Keratinocyte (primary cell): ENCODE measurements at regions not wholly inside any gene's neighbourhood (a gene's known extent, or its start where the extent isn't known, plus 50 kb on each side); places are given as distances from the start of the nearest gene placed in this dataset.

Source experiments
- EZH2 ChIP-seq: IDR thresholded peaks from one replicate; pipeline ENCODE4 v1.6.1; 2012; ENCODE audit warnings: inconsistent platforms, mild to moderate bottlenecking, low read length, moderate library complexity
- TF ChIP-seq, protein P1 (sequence below), 3 experiments: IDR thresholded peaks in 1 of 3; conservative IDR thresholded peaks in 1 of 3; optimal IDR thresholded peaks in 1 of 3; 2 replicates in 2 of 3; 3 replicates in 1 of 3; pipeline versions ENCODE3 to v1.5.1; 2011; ENCODE audit warnings: low read length in 3 of 3, mild to moderate bottlenecking in 3 of 3, moderate library complexity in 2 of 3, control low read depth in 1 of 3, inconsistent platforms in 1 of 3; ENCODE audit not compliant: insufficient read depth in 2 of 3; ENCODE audit errors: extremely low read depth in 1 of 3

DNA sequence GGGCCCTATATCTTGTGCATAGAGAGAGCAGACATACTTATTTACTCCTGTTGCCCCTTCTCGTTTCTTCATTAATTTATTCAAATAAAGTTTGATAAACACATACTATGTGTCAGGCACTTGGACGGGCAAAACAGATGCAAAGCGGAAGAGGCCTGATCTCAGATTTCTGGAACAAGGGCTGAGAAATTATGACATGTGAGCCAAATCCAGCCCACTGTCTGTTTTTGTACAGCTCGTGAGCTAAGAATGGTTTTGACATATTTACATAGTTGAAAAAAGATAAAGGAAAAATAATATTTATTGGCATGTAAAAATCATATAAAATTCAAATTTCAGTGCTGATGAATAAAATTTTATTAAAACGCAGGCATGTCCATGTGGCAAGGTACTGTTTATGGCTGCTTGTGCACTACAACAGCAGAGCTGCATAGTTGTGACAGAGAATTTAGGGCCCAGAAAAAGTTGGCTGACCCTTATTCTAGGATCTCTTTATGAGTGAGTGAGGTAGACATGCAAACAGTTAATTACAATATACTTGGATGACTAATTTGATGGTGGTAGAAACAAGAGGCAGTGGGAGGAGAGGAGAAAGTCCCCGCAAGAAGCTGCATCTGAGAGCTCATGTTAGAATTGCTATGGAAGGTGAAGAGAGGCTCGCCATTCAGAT is 68.1 kb upstream of the ITPRID1 start:
- TF ChIP-seq, protein P1, sequence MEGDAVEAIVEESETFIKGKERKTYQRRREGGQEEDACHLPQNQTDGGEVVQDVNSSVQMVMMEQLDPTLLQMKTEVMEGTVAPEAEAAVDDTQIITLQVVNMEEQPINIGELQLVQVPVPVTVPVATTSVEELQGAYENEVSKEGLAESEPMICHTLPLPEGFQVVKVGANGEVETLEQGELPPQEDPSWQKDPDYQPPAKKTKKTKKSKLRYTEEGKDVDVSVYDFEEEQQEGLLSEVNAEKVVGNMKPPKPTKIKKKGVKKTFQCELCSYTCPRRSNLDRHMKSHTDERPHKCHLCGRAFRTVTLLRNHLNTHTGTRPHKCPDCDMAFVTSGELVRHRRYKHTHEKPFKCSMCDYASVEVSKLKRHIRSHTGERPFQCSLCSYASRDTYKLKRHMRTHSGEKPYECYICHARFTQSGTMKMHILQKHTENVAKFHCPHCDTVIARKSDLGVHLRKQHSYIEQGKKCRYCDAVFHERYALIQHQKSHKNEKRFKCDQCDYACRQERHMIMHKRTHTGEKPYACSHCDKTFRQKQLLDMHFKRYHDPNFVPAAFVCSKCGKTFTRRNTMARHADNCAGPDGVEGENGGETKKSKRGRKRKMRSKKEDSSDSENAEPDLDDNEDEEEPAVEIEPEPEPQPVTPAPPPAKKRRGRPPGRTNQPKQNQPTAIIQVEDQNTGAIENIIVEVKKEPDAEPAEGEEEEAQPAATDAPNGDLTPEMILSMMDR (optimal IDR thresholded peaks at IDR 0.05 in 1 of 3, IDR thresholded peaks at IDR 0.05 in 1 of 3, conservative IDR thresholded peaks at IDR 0.05 in 1 of 3; ENCODE audit: extremely low read depth in 1 of 3, insufficient read depth in 2 of 3, low read length in 3 of 3), result no peak
- TF ChIP-seq EZH2, result no peak
